GM23338 (cell line): ENCODE measurements at regions not wholly inside any gene's neighbourhood (a gene's known extent, or its start where the extent isn't known, plus 50 kb on each side); places are given as distances from the start of the nearest gene placed in this dataset.

Source experiments
- ATAC-seq: fragments of 200-7000 bp; cut with Tn5 transposase; 3 replicates; pipeline ENCODE4 v1.9.1; 2020
- DNase-seq: peaks from one replicate; pipeline ENCODE4 v3.0.0-alpha.2; 2015; ENCODE audit warnings: low spot score
- H2AFZ ChIP-seq: fragments of 200-600 bp; sonication (generic); 2 replicates; pipeline ENCODE4 v1.8.0; 2016; ENCODE audit warnings: antibody characterized with exemption, mild to moderate bottlenecking, moderate library complexity
- H3F3A ChIP-seq: fragments of 200-600 bp; sonication (generic); replicated peaks from 2 replicates; pipeline ENCODE4 v1.8.0; 2017; ENCODE audit warnings: antibody characterized with exemption, mixed run types, low read depth
- H3K27ac ChIP-seq: fragments of 200-600 bp; sonication (generic); 2 replicates; pipeline ENCODE4 v1.6.1; 2016; ENCODE audit warnings: low read depth
- H3K27me3 ChIP-seq: fragments of 200-600 bp; sonication (generic); 2 replicates; pipeline ENCODE4 v1.8.0; 2016; ENCODE audit warnings: mild to moderate bottlenecking, mixed run types, moderate library complexity; ENCODE audit not compliant: insufficient read depth
- H3K36me3 ChIP-seq: fragments of 200-600 bp; sonication (generic); 2 replicates; pipeline ENCODE4 v1.8.0; 2016; ENCODE audit warnings: mild to moderate bottlenecking; ENCODE audit not compliant: insufficient read depth
- H3K4me1 ChIP-seq: fragments of 200-600 bp; sonication (generic); 2 replicates; pipeline ENCODE4 v1.8.0; 2016; ENCODE audit warnings: mild to moderate bottlenecking, moderate library complexity; ENCODE audit not compliant: insufficient read depth
- H3K4me2 ChIP-seq: fragments of 200-600 bp; sonication (generic); 2 replicates; pipeline ENCODE4 v1.7.1; 2017; ENCODE audit warnings: mixed run types
- H3K4me3 ChIP-seq: fragments of 200-600 bp; sonication (generic); 2 replicates; pipeline ENCODE4 v1.6.1; 2016; ENCODE audit warnings: mixed run types
- H3K79me2 ChIP-seq: fragments of 200-600 bp; sonication (generic); replicated peaks from 2 replicates; pipeline ENCODE4 v1.8.0; 2017; ENCODE audit warnings: mild to moderate bottlenecking; ENCODE audit not compliant: insufficient read depth
- H3K9me2 ChIP-seq: fragments of 200-600 bp; sonication (generic); 2 replicates; pipeline ENCODE4 v1.8.0; 2017; ENCODE audit not compliant: insufficient read depth
- H4K20me1 ChIP-seq: fragments of 200-600 bp; sonication (generic); replicated peaks from 2 replicates; pipeline ENCODE4 v1.8.0; 2017; ENCODE audit warnings: mild to moderate bottlenecking; ENCODE audit not compliant: insufficient read depth
- H3K27ac Mint-ChIP-seq: 2 replicates; pipeline ENCODE4 v1.8.0; 2020; ENCODE audit warnings: inconsistent platforms, mild to moderate bottlenecking, moderate library complexity, mixed read lengths
- H3K27me3 Mint-ChIP-seq: 3 replicates; pipeline ENCODE4 v1.8.0; 2022; ENCODE audit warnings: low read depth, mild to moderate bottlenecking, moderate library complexity, mixed read lengths, inconsistent platforms; ENCODE audit not compliant: insufficient read depth, poor library complexity
- H3K36me3 Mint-ChIP-seq: 3 replicates; pipeline ENCODE4 v1.8.0; 2021; ENCODE audit warnings: low read depth, mild to moderate bottlenecking, inconsistent platforms, moderate library complexity, mixed read lengths
- H3K4me1 Mint-ChIP-seq: 3 replicates; pipeline ENCODE4 v1.8.0; 2020; ENCODE audit warnings: mild to moderate bottlenecking, inconsistent platforms, mixed read lengths
- H3K4me3 Mint-ChIP-seq: 3 replicates; pipeline ENCODE4 v1.8.0; 2021; ENCODE audit warnings: moderate library complexity, mild to moderate bottlenecking, inconsistent platforms, mixed read lengths
- H3K9me3 Mint-ChIP-seq: 3 replicates; pipeline ENCODE4 v1.8.0; 2020; ENCODE audit warnings: moderate library complexity, mild to moderate bottlenecking, inconsistent platforms, mixed read lengths
- CREB1 ChIP-seq: fragments of 250-450 bp; sonication (Bioruptor Pico); IDR thresholded peaks from 2 replicates; pipeline ENCODE4 v1.5.0; 2020; ENCODE audit warnings: low read depth, mild to moderate bottlenecking, moderate library complexity
- EZH2 ChIP-seq: fragments of 200-600 bp; sonication (generic); IDR thresholded peaks from one replicate; pipeline ENCODE4 v1.8.0; 2017; ENCODE audit warnings: antibody characterized with exemption, mild to moderate bottlenecking, low read depth; ENCODE audit not compliant: unreplicated experiment
- EZH2phosphoT487 ChIP-seq: fragments of 200-600 bp; sonication (generic); IDR thresholded peaks from one replicate; pipeline ENCODE4 v1.8.1; 2018; ENCODE audit warnings: antibody characterized with exemption; ENCODE audit not compliant: unreplicated experiment
- JUNB ChIP-seq: IDR thresholded peaks from one replicate; pipeline ENCODE4 v1.6.1; 2016; ENCODE audit warnings: antibody characterized with exemption; ENCODE audit not compliant: unreplicated experiment
- NANOG ChIP-seq: IDR thresholded peaks from 2 replicates; pipeline ENCODE4 v1.6.1; 2016; ENCODE audit warnings: antibody characterized with exemption, borderline replicate concordance
- POLR2AphosphoS5 ChIP-seq: IDR thresholded peaks from 2 replicates; pipeline ENCODE4 v1.6.1; 2016; ENCODE audit warnings: antibody characterized with exemption, low read depth
- ZNF114 ChIP-seq: fragments of 250-450 bp; sonication (Bioruptor Pico); IDR thresholded peaks from 2 replicates; pipeline ENCODE4 v1.5.0; 2020; ENCODE audit warnings: mild to moderate bottlenecking, moderate library complexity
- ZNF331 ChIP-seq: fragments of 250-450 bp; sonication (Bioruptor Pico); IDR thresholded peaks from 2 replicates; pipeline ENCODE4 v1.5.0; 2020; ENCODE audit warnings: low read depth, mild to moderate bottlenecking, moderate library complexity
- ZNF462 ChIP-seq: fragments of 250-450 bp; sonication (Bioruptor Pico); IDR thresholded peaks from 2 replicates; pipeline ENCODE4 v1.5.0; 2020; ENCODE audit warnings: mild to moderate bottlenecking, moderate library complexity
- TF ChIP-seq, protein P1 (sequence below): IDR thresholded peaks from one replicate; pipeline ENCODE4 v1.6.1; 2018; ENCODE audit warnings: antibody characterized with exemption; ENCODE audit not compliant: unreplicated experiment
- TF ChIP-seq, protein P2 (sequence below): IDR thresholded peaks from 2 replicates; pipeline ENCODE4 v1.6.1; 2016; ENCODE audit warnings: antibody characterized with exemption

DNA sequence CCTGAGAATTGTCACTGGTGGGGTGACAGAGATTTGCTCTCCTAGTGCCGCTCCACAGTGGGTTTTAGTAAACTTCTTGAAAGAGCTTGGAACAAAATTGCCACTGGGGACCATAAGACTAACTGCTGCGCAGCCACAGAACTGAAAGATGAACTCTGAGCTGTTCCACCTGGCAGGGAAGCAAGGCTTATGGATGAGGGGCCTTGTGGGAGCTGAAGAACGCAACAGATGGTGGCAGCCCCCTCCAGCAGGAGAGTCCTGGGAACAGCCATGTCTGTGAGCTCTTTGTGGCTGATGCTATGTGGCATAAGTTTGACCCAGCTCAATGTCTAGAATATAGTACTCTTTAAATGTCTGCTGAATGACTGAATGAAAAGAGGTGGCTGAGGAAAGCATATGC, 66.8 kb upstream of the C2CD4B start (continued):
- TF ChIP-seq, protein P1, sequence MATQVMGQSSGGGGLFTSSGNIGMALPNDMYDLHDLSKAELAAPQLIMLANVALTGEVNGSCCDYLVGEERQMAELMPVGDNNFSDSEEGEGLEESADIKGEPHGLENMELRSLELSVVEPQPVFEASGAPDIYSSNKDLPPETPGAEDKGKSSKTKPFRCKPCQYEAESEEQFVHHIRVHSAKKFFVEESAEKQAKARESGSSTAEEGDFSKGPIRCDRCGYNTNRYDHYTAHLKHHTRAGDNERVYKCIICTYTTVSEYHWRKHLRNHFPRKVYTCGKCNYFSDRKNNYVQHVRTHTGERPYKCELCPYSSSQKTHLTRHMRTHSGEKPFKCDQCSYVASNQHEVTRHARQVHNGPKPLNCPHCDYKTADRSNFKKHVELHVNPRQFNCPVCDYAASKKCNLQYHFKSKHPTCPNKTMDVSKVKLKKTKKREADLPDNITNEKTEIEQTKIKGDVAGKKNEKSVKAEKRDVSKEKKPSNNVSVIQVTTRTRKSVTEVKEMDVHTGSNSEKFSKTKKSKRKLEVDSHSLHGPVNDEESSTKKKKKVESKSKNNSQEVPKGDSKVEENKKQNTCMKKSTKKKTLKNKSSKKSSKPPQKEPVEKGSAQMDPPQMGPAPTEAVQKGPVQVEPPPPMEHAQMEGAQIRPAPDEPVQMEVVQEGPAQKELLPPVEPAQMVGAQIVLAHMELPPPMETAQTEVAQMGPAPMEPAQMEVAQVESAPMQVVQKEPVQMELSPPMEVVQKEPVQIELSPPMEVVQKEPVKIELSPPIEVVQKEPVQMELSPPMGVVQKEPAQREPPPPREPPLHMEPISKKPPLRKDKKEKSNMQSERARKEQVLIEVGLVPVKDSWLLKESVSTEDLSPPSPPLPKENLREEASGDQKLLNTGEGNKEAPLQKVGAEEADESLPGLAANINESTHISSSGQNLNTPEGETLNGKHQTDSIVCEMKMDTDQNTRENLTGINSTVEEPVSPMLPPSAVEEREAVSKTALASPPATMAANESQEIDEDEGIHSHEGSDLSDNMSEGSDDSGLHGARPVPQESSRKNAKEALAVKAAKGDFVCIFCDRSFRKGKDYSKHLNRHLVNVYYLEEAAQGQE = no peak
- TF ChIP-seq EZH2phosphoT487 = no peak
- TF ChIP-seq POLR2AphosphoS5 = no peak
- no peak for TF ChIP-seq ZNF114 (CRISPR knock-in tag)
- TF ChIP-seq, protein P2, sequence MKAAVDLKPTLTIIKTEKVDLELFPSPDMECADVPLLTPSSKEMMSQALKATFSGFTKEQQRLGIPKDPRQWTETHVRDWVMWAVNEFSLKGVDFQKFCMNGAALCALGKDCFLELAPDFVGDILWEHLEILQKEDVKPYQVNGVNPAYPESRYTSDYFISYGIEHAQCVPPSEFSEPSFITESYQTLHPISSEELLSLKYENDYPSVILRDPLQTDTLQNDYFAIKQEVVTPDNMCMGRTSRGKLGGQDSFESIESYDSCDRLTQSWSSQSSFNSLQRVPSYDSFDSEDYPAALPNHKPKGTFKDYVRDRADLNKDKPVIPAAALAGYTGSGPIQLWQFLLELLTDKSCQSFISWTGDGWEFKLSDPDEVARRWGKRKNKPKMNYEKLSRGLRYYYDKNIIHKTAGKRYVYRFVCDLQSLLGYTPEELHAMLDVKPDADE = no peak

- no peaks in the 10 kb centered on the region; the same call in 2 of the 3 replicates for H3K4me1 Mint-ChIP-seq
- Histone ChIP-seq H2AFZ (no peak overlapping the region), H3K9me2 (no peaks in the 10 kb centered on the region), H3K4me1 (no peaks in the 10 kb centered on the region), H3K4me2 (no peak overlapping the region), H3K4me3 (no peak overlapping the region), H3K27me3 (no peaks in the 10 kb centered on the region), H3K36me3 (no peaks in the 10 kb centered on the region), H4K20me1 (no peaks in the 10 kb centered on the region), H3K79me2 (no peaks in the 10 kb centered on the region), H3F3A (no peaks in the 10 kb centered on the region), H3K27ac (no peak overlapping the region)
- H3K4me3 Mint-ChIP-seq = no peak overlapping the region
- no peaks in the 10 kb centered on the region for H3K27me3 Mint-ChIP-seq
- H3K9me3 Mint-ChIP-seq = no peaks in the 10 kb centered on the region; the same call in 2 of the 3 replicates
- no peak for DNase-seq
- H3K27ac Mint-ChIP-seq = no peak overlapping the region
- peak; percentile 39; the same call in 2 of the 3 replicates for ATAC-seq
- no peaks in the 10 kb centered on the region for H3K36me3 Mint-ChIP-seq
- no peak for TF ChIP-seq NANOG
- no peak for TF ChIP-seq ZNF331 (CRISPR knock-in tag)
- no peak for TF ChIP-seq CREB1 (CRISPR knock-in tag)
- no peak for TF ChIP-seq POLR2AphosphoS5
- TF ChIP-seq JUNB = no peak
- no peak for TF ChIP-seq EZH2
- no peak for TF ChIP-seq ZNF462 (CRISPR knock-in tag)
- no peak for TF ChIP-seq EZH2phosphoT487
Observed at GRCh38 chr15:62240121-62241096, 75.3 kb upstream of the C2CD4B start.
